GM23338 (cell line): ENCODE measurements at regions not wholly inside any gene's neighbourhood (a gene's known extent, or its start where the extent isn't known, plus 50 kb on each side); places are given as distances from the start of the nearest gene placed in this dataset.
"Not testable (repeated sequence)": the region's sequence is repeated elsewhere in the genome, so short reads cannot be mapped to it uniquely, and the experiment has no call there.

Experiments used
- ATAC-seq: fragments of 200-7000 bp; cut with Tn5 transposase; 3 replicates; pipeline ENCODE4 v1.9.1; 2020
- DNase-seq: peaks from one replicate; pipeline ENCODE4 v3.0.0-alpha.2; 2015; ENCODE audit warnings: low spot score
- H2AFZ ChIP-seq: fragments of 200-600 bp; sonication (generic); 2 replicates; pipeline ENCODE4 v1.8.0; 2016; ENCODE audit warnings: antibody characterized with exemption, mild to moderate bottlenecking, moderate library complexity
- H3F3A ChIP-seq: fragments of 200-600 bp; sonication (generic); replicated peaks from 2 replicates; pipeline ENCODE4 v1.8.0; 2017; ENCODE audit warnings: antibody characterized with exemption, mixed run types, low read depth
- H3K27ac ChIP-seq: fragments of 200-600 bp; sonication (generic); 2 replicates; pipeline ENCODE4 v1.6.1; 2016; ENCODE audit warnings: low read depth
- H3K27me3 ChIP-seq: fragments of 200-600 bp; sonication (generic); 2 replicates; pipeline ENCODE4 v1.8.0; 2016; ENCODE audit warnings: mild to moderate bottlenecking, mixed run types, moderate library complexity; ENCODE audit not compliant: insufficient read depth
- H3K36me3 ChIP-seq: fragments of 200-600 bp; sonication (generic); 2 replicates; pipeline ENCODE4 v1.8.0; 2016; ENCODE audit warnings: mild to moderate bottlenecking; ENCODE audit not compliant: insufficient read depth
- H3K4me1 ChIP-seq: fragments of 200-600 bp; sonication (generic); 2 replicates; pipeline ENCODE4 v1.8.0; 2016; ENCODE audit warnings: mild to moderate bottlenecking, moderate library complexity; ENCODE audit not compliant: insufficient read depth
- H3K4me2 ChIP-seq: fragments of 200-600 bp; sonication (generic); 2 replicates; pipeline ENCODE4 v1.7.1; 2017; ENCODE audit warnings: mixed run types
- H3K4me3 ChIP-seq: fragments of 200-600 bp; sonication (generic); 2 replicates; pipeline ENCODE4 v1.6.1; 2016; ENCODE audit warnings: mixed run types
- H3K79me2 ChIP-seq: fragments of 200-600 bp; sonication (generic); replicated peaks from 2 replicates; pipeline ENCODE4 v1.8.0; 2017; ENCODE audit warnings: mild to moderate bottlenecking; ENCODE audit not compliant: insufficient read depth
- H3K9me2 ChIP-seq: fragments of 200-600 bp; sonication (generic); 2 replicates; pipeline ENCODE4 v1.8.0; 2017; ENCODE audit not compliant: insufficient read depth
- H4K20me1 ChIP-seq: fragments of 200-600 bp; sonication (generic); replicated peaks from 2 replicates; pipeline ENCODE4 v1.8.0; 2017; ENCODE audit warnings: mild to moderate bottlenecking; ENCODE audit not compliant: insufficient read depth
- H3K27ac Mint-ChIP-seq: 2 replicates; pipeline ENCODE4 v1.8.0; 2020; ENCODE audit warnings: inconsistent platforms, mild to moderate bottlenecking, moderate library complexity, mixed read lengths
- H3K27me3 Mint-ChIP-seq: 3 replicates; pipeline ENCODE4 v1.8.0; 2022; ENCODE audit warnings: low read depth, mild to moderate bottlenecking, moderate library complexity, mixed read lengths, inconsistent platforms; ENCODE audit not compliant: insufficient read depth, poor library complexity
- H3K36me3 Mint-ChIP-seq: 3 replicates; pipeline ENCODE4 v1.8.0; 2021; ENCODE audit warnings: low read depth, mild to moderate bottlenecking, inconsistent platforms, moderate library complexity, mixed read lengths
- H3K4me1 Mint-ChIP-seq: 3 replicates; pipeline ENCODE4 v1.8.0; 2020; ENCODE audit warnings: mild to moderate bottlenecking, inconsistent platforms, mixed read lengths
- H3K4me3 Mint-ChIP-seq: 3 replicates; pipeline ENCODE4 v1.8.0; 2021; ENCODE audit warnings: moderate library complexity, mild to moderate bottlenecking, inconsistent platforms, mixed read lengths
- H3K9me3 Mint-ChIP-seq: 3 replicates; pipeline ENCODE4 v1.8.0; 2020; ENCODE audit warnings: moderate library complexity, mild to moderate bottlenecking, inconsistent platforms, mixed read lengths
- CTCF ChIP-seq, 2 experiments: fragments of 200-600 bp in 1 of 2; sonication (generic) in 1 of 2; conservative IDR thresholded peaks; 2 replicates each; pipeline versions ENCODE4 v1.5.1 to v1.6.1; 2016 to 2017; ENCODE audit warnings: antibody characterized with exemption in 2 of 2, low read depth in 2 of 2, mild to moderate bottlenecking in 2 of 2, moderate library complexity in 1 of 2
- EZH2phosphoT487 ChIP-seq: fragments of 200-600 bp; sonication (generic); IDR thresholded peaks from one replicate; pipeline ENCODE4 v1.8.1; 2018; ENCODE audit warnings: antibody characterized with exemption; ENCODE audit not compliant: unreplicated experiment
- NANOG ChIP-seq: IDR thresholded peaks from 2 replicates; pipeline ENCODE4 v1.6.1; 2016; ENCODE audit warnings: antibody characterized with exemption, borderline replicate concordance
- POLR2AphosphoS5 ChIP-seq: IDR thresholded peaks from 2 replicates; pipeline ENCODE4 v1.6.1; 2016; ENCODE audit warnings: antibody characterized with exemption, low read depth
- STAT1 ChIP-seq: IDR thresholded peaks from one replicate; pipeline ENCODE4 v1.6.1; 2016; ENCODE audit warnings: antibody characterized with exemption; ENCODE audit not compliant: unreplicated experiment
- ZNF114 ChIP-seq: fragments of 250-450 bp; sonication (Bioruptor Pico); IDR thresholded peaks from 2 replicates; pipeline ENCODE4 v1.5.0; 2020; ENCODE audit warnings: mild to moderate bottlenecking, moderate library complexity
- ZNF331 ChIP-seq: fragments of 250-450 bp; sonication (Bioruptor Pico); IDR thresholded peaks from 2 replicates; pipeline ENCODE4 v1.5.0; 2020; ENCODE audit warnings: low read depth, mild to moderate bottlenecking, moderate library complexity
- ZNF462 ChIP-seq: fragments of 250-450 bp; sonication (Bioruptor Pico); IDR thresholded peaks from 2 replicates; pipeline ENCODE4 v1.5.0; 2020; ENCODE audit warnings: mild to moderate bottlenecking, moderate library complexity

- TF ChIP-seq ZNF462 (CRISPR knock-in tag): no peak
- TF ChIP-seq CTCF (conservative IDR thresholded peaks at IDR 0.05; ENCODE audit: low read depth in 2 of 2): no peak
- TF ChIP-seq EZH2phosphoT487: no peak
- TF ChIP-seq STAT1: no peak
- TF ChIP-seq ZNF114 (CRISPR knock-in tag): no peak
- no peak for TF ChIP-seq POLR2AphosphoS5
- no peak for TF ChIP-seq NANOG
- TF ChIP-seq ZNF331 (CRISPR knock-in tag): no peak
These were observed 128.4 kb upstream of the IGSF10 start (continued) for GRCh38 chr3:151589311-151589710.

- not testable (repeated sequence) for H3K4me3 Mint-ChIP-seq, H3K27me3 ChIP-seq, H3K79me2 ChIP-seq, ATAC-seq, H4K20me1 ChIP-seq, H3K27ac ChIP-seq, H3K36me3 ChIP-seq, H2AFZ ChIP-seq, H3K4me3 ChIP-seq, H3K4me2 ChIP-seq, H3K27me3 Mint-ChIP-seq, DNase-seq, H3F3A ChIP-seq, H3K27ac Mint-ChIP-seq, H3K9me2 ChIP-seq
- peaks cover 17% of the 10 kb centered on the region for H3K9me3 Mint-ChIP-seq
- peaks cover 17% of the 10 kb centered on the region; the same call in 2 of the 3 replicates for H3K36me3 Mint-ChIP-seq
- peaks cover 18% of the 10 kb centered on the region; the same call in 1 of the 2 replicates for H3K4me1 ChIP-seq
- peaks cover 28% of the 10 kb centered on the region for H3K4me1 Mint-ChIP-seq
These were observed 126.8 kb upstream of the IGSF10 start for GRCh38 chr3:151587659-151588058.
